SHP77 treated with DMSO at 0.1 percent for 48 hours (cell line): ENCODE measurements at regions not wholly inside any gene's neighbourhood (a gene's known extent, or its start where the extent isn't known, plus 50 kb on each side); places are given as distances from the start of the nearest gene placed in this dataset.
"Not testable (repeated sequence)": the region's sequence is repeated elsewhere in the genome, so short reads cannot be mapped to it uniquely, and the experiment has no call there.

Experiments
- DNase-seq: peaks from one replicate; lab custom pipeline; 2025; lab: John Stamatoyannopoulos, UW

- DNase-seq: no peak
Observed at GRCh38 chr12:90690120-90690519, 264.9 kb downstream of the CCER1 start.

- not testable (repeated sequence) for DNase-seq
Observed at GRCh38 chr12:90687682-90688081, 267.3 kb downstream of the CCER1 start.

GRCh38 chr12:90683871-90684270 is 271.1 kb downstream of the CCER1 start:
- DNase-seq: no peak

GRCh38 chr12:90682398-90682797 is 272.6 kb downstream of the CCER1 start:
- no peak for DNase-seq

GRCh38 chr12:90679674-90680073 is 275.3 kb downstream of the CCER1 start:
- no peak for DNase-seq

GRCh38 chr12:90677552-90677951 is 277.4 kb downstream of the CCER1 start:
- no peak for DNase-seq

- DNase-seq: no peak
Observed at GRCh38 chr12:90677055-90677454, 277.9 kb downstream of the CCER1 start.

- no peak for DNase-seq
Observed at GRCh38 chr12:90675106-90675505, 279.9 kb downstream of the CCER1 start.

GRCh38 chr12:90672081-90672480 is 282.9 kb downstream of the CCER1 start:
- no peak for DNase-seq

GRCh38 chr12:90663949-90664348 is 291.0 kb downstream of the CCER1 start:
- not testable (repeated sequence) for DNase-seq

- DNase-seq: no peak
Observed at GRCh38 chr12:90659060-90659459, 295.9 kb downstream of the CCER1 start.

- DNase-seq: no peak
Observed at GRCh38 chr12:90653040-90653439, 301.9 kb downstream of the CCER1 start.

GRCh38 chr12:90652280-90652679 is 302.7 kb downstream of the CCER1 start:
- DNase-seq: no peak

GRCh38 chr12:90645181-90645580 is 309.8 kb downstream of the CCER1 start:
- no peak for DNase-seq

- no peak for DNase-seq
Observed at GRCh38 chr12:90631591-90632212, 323.3 kb downstream of the CCER1 start.

- DNase-seq: no peak
Observed at GRCh38 chr12:90630006-90630405, 325.0 kb downstream of the CCER1 start.

- no peak for DNase-seq
Observed at GRCh38 chr12:90628213-90628612, 326.8 kb downstream of the CCER1 start.

GRCh38 chr12:90627180-90627896 is 327.6 kb downstream of the CCER1 start:
- no peak for DNase-seq

- DNase-seq: no peak
Observed at GRCh38 chr12:90622431-90622830, 332.5 kb downstream of the CCER1 start.

GRCh38 chr12:90621927-90622326 is 333.0 kb downstream of the CCER1 start:
- no peak for DNase-seq

- no peak for DNase-seq
Observed at GRCh38 chr12:90619943-90620342, 335.0 kb downstream of the CCER1 start.

- no peak for DNase-seq
Observed at GRCh38 chr12:90618586-90618985, 336.4 kb downstream of the CCER1 start.

- DNase-seq: no peak
Observed at GRCh38 chr12:90611891-90612290, 343.1 kb downstream of the CCER1 start.

GRCh38 chr12:90611048-90611447 is 343.9 kb downstream of the CCER1 start:
- DNase-seq: no peak
